ENCODE measurements at regions not wholly inside any gene's neighbourhood (a gene's known extent, or its start where the extent isn't known, plus 50 kb on each side); places are given as distances from the start of the nearest gene placed in this dataset.
"Not testable (repeated sequence)": the region's sequence is repeated elsewhere in the genome, so short reads cannot be mapped to it uniquely, and the experiment has no call there.

DNA sequence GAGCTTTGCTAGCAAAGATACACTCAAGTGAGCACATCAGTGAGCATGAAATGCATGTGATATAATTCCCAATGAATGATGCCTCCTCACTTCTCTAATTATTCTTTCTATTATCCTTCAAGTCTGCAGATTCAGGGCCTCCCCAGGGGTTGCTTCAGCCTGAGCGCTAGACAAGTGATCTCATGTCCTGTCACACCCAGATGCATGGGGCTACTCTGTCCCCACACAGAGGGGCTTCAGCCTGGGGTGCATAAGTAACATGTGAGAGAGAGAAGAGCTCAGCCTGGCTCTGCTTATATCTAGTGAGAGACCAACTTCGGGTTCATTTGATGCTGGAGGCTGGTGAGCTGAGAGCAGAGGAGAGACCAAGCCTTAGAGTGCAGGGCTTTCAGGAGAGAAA, 85.2 kb downstream of the VPREB1 start:
- DNase-seq: no peak
- POLR2A ChIA-PET: no interaction called here
- TF ChIP-seq, protein P1, sequence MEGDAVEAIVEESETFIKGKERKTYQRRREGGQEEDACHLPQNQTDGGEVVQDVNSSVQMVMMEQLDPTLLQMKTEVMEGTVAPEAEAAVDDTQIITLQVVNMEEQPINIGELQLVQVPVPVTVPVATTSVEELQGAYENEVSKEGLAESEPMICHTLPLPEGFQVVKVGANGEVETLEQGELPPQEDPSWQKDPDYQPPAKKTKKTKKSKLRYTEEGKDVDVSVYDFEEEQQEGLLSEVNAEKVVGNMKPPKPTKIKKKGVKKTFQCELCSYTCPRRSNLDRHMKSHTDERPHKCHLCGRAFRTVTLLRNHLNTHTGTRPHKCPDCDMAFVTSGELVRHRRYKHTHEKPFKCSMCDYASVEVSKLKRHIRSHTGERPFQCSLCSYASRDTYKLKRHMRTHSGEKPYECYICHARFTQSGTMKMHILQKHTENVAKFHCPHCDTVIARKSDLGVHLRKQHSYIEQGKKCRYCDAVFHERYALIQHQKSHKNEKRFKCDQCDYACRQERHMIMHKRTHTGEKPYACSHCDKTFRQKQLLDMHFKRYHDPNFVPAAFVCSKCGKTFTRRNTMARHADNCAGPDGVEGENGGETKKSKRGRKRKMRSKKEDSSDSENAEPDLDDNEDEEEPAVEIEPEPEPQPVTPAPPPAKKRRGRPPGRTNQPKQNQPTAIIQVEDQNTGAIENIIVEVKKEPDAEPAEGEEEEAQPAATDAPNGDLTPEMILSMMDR (IDR thresholded peaks at IDR 0.05): no peak
- intact Hi-C loops (cut with micrococcal nuclease): no loop called here
- peaks cover 24% of the 10 kb centered on the region for H3K27me3 Mint-ChIP-seq
- H3K27ac Mint-ChIP-seq: no peak overlapping the region
- no peaks in the 10 kb centered on the region for H3K9me3 Mint-ChIP-seq
- no peak for ATAC-seq (ENCODE audit: low read depth)
- H3K36me3 Mint-ChIP-seq (ENCODE audit: low read depth): no peaks in the 10 kb centered on the region
- peaks cover 34% of the 10 kb centered on the region for H3K4me1 Mint-ChIP-seq
- no peak overlapping the region for H3K4me3 Mint-ChIP-seq
- CTCF ChIA-PET: interaction anchor here (1.1 to 1.4 kb wide), 2 partner anchors 13 to 14 kb away, joined by 3 to 4 read pairs; no protein-coding TSS in a partner anchor

DNA sequence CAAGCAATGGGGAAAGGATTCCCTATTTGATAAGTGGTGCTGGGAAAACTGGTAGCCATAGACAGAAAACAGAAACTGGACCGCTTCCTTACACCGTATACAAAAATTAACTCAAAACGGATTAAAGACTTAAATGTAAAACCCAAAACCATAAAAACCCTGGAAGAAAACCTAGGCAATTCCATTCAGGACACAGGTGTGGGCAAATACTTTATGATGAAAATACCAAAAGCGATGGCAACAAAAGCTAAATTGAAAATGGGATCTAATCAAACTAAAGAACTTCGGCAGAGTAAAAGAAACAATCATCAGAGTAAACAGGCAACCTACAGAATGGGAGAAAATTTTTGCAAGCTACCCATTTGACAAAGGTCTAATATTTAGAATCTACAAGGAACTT, 91.1 kb downstream of the VPREB1 start:
- intact Hi-C loops (cut with micrococcal nuclease); H3K4me3 Mint-ChIP-seq; H3K9me3 Mint-ChIP-seq; ATAC-seq (ENCODE audit: low read depth); H3K36me3 Mint-ChIP-seq (ENCODE audit: low read depth); H3K27ac Mint-ChIP-seq; POLR2A ChIA-PET; CTCF ChIA-PET; H3K4me1 Mint-ChIP-seq; DNase-seq: not testable (repeated sequence)
- peaks cover 40% of the 10 kb centered on the region for H3K27me3 Mint-ChIP-seq

DNA sequence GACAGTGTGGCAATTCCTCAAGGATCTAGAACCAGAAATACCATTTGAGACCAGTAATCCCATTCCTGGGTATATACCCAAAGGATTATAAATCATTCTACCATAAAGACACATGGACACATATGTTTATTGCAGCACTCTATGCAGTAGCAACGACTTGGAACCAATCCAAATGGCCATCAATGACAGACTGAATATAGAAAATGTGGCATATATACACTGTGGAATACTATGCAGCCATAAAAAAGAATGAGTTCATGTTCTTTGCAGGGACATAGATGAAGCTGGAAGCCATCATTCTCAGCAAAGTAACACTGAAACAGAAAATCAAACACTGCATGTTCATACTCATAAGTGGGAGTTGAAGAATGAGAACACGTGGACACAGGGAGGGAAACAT, 91.7 kb downstream of the VPREB1 start:
- ATAC-seq (ENCODE audit: low read depth); intact Hi-C loops (cut with micrococcal nuclease); H3K27ac Mint-ChIP-seq; H3K4me1 Mint-ChIP-seq; H3K36me3 Mint-ChIP-seq (ENCODE audit: low read depth); H3K4me3 Mint-ChIP-seq; CTCF ChIA-PET; POLR2A ChIA-PET; H3K9me3 Mint-ChIP-seq; DNase-seq: not testable (repeated sequence)
- H3K27me3 Mint-ChIP-seq: peaks cover 40% of the 10 kb centered on the region

DNA sequence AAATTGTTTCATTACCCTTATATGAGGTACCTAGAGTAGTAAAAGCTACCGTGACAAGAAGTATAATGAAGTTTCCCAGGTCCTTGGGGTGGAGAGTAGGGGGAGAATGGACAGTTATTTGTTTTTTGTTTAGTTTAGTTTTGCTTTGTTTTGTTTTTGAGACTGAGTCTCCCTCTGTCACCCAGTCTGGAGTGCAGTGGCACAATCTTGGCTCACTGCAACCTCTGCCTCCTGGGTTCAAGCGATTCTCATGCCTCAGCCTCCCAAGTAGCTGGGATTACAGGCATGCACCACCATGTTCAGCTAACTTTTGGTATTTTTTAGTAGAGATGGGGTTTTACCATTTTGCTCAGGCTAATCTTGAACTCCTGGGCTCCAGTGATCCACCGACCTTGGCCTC, 94.2 kb downstream of the VPREB1 start:
- Mint-ChIP-seq H3K4me1 (peaks cover 14% of the 10 kb centered on the region), H3K27me3 (peaks cover 23% of the 10 kb centered on the region)
- H3K4me3 Mint-ChIP-seq; intact Hi-C loops (cut with micrococcal nuclease); POLR2A ChIA-PET; DNase-seq; ATAC-seq (ENCODE audit: low read depth); CTCF ChIA-PET; H3K27ac Mint-ChIP-seq; H3K36me3 Mint-ChIP-seq (ENCODE audit: low read depth); H3K9me3 Mint-ChIP-seq: not testable (repeated sequence)

DNA sequence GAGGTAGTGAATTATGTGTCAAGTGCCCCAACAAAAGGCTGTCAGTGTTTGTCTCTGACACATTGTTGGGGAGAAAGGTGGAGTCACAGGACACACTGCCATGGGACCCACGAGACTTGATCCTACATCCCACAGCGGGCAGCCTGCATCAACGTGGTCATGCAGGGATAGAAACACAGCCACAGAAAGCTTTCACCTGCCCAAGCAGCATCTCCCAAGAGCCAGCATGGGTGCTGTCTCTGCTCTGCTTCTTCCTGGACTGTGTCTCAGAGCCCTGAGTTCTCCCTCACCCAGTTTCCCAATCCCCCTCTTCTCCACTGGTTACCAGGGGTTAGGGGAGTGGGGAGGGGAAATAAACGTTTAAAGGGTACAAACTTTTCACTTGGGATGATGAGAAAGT, 97.2 kb downstream of the VPREB1 start:
- ATAC-seq (ENCODE audit: low read depth) (no peak), DNase-seq (no peak)
- Mint-ChIP-seq H3K36me3 (ENCODE audit: low read depth) (no peaks in the 10 kb centered on the region), H3K4me1 (peaks cover 28% of the 10 kb centered on the region), H3K27me3 (no peaks in the 10 kb centered on the region), H3K9me3 (no peaks in the 10 kb centered on the region), H3K4me3 (no peak overlapping the region), H3K27ac (no peak overlapping the region)
- TF ChIP-seq, protein P1 (IDR thresholded peaks at IDR 0.05): no peak
- ChIA-PET POLR2A (no interaction called here), CTCF (interaction anchor here (1.7 kb wide), 1 partner anchor 14 kb away, joined by 9 read pairs; no protein-coding TSS in a partner anchor)
- intact Hi-C loops (cut with micrococcal nuclease): loop anchor here (5.0 kb wide), 1 partner anchor 616 kb away; no protein-coding TSS in a partner anchor

DNA sequence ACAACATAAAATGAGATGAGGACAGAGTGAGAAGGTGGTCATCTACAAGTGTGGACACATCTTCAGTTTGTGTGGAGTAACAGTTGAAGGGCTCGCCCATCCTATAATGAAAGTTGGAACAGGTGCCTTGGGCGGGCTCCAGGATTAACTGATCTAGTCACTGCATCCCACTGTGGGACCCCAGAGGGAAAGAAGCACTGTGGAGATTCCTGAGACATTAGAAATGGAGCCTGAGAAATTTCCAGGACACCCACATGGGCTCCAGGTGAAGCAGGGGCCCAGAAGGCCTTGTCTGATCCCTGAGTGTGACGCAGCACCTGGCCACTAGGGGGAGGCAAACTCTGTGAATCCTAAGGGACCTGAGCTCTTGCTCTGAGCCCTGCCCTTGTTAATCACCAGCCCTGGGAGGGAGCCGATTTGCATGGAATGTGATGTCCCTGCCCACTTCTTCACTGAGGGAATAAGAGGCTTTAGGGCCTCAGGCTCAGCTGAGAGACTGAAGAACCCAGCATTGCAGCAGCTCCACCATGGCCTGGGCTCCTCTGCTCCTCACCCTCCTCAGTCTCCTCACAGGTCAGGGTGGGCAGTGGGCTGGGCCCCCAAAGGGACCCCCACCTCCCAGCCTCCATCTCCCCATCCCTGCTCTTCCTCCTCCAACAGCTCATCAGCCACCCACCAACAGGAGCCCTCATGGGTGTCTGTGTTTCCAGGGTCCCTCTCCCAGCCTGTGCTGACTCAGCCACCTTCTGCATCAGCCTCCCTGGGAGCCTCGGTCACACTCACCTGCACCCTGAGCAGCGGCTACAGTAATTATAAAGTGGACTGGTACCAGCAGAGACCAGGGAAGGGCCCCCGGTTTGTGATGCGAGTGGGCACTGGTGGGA, 98.4 kb downstream of the VPREB1 start:
- peak; percentile 56 for DNase-seq
- no peaks in the 10 kb centered on the region for H3K9me3 Mint-ChIP-seq
- no peaks in the 10 kb centered on the region for H3K27me3 Mint-ChIP-seq
- intact Hi-C loops (cut with micrococcal nuclease): loop anchor here (5.0 kb wide), 1 partner anchor 614 kb away; no protein-coding TSS in a partner anchor
- CTCF ChIA-PET: interaction anchor here (0.7 to 1.8 kb wide), 17 partner anchors 9 to 612 kb away, joined by 3 to 9 read pairs (median 4); no protein-coding TSS in a partner anchor
- no peaks in the 10 kb centered on the region for H3K36me3 Mint-ChIP-seq (ENCODE audit: low read depth)
- ATAC-seq (ENCODE audit: low read depth): peak; percentile 59
- peak overlapping the region; percentile 68 for H3K27ac Mint-ChIP-seq
- peak overlapping the region; percentile 28 for H3K4me3 Mint-ChIP-seq
- TF ChIP-seq, protein P1 (IDR thresholded peaks at IDR 0.05): peak; percentile 98
- peaks cover 29% of the 10 kb centered on the region for H3K4me1 Mint-ChIP-seq
- POLR2A ChIA-PET: interaction anchor here (0.6 to 0.9 kb wide), 3 partner anchors 20 to 593 kb away, joined by 3 to 4 read pairs (median 3); no protein-coding TSS in a partner anchor

Data from activated B cell treated with CpG ODN at 0.5 μM for 24 hours (primary cell).